ENCODE measurements at regions not wholly inside any gene's neighbourhood (a gene's known extent, or its start where the extent isn't known, plus 50 kb on each side); places are given as distances from the start of the nearest gene placed in this dataset.

- POLR2A ChIA-PET = no interaction called here
- no peak overlapping the region for H3K9ac ChIP-seq (ENCODE audit: low read length)
- CTCF ChIA-PET = no interaction called here
- intact Hi-C loops (cut with micrococcal nuclease) = no loop called here
- no TSS peak for BruUV-seq (replicated peaks)
- ATAC-seq (no peak), DNase-seq (ENCODE audit: low read depth, low spot score) (no peak)
- no peaks in the 10 kb centered on the region for H3K4me1 ChIP-seq (ENCODE audit: control insufficient read depth in 1 of 2, insufficient read depth in 2 of 2, low read length in 2 of 2)
- H3K9me3 ChIP-seq (ENCODE audit: control insufficient read depth in 1 of 2, insufficient read depth in 1 of 2, low read depth in 1 of 2, low read length in 2 of 2) = no peaks in the 10 kb centered on the region
- no peak for TF ChIP-seq ATF3 (IDR thresholded peaks at IDR 0.05)
- no peak for TF ChIP-seq TCF7L2 (IDR thresholded peaks at IDR 0.05; ENCODE audit: borderline replicate concordance, extremely low read depth, insufficient read depth, insufficient read length)
- no peak for TF ChIP-seq YY1 (IDR thresholded peaks at IDR 0.05; ENCODE audit: extremely low read depth, insufficient replicate concordance, low read depth, low read length)
- no peak for TF ChIP-seq POLR2A (IDR thresholded peaks at IDR 0.05; ENCODE audit: borderline replicate concordance, extremely low read depth, insufficient read depth, insufficient read length)
- no peak for TF ChIP-seq ELF1 (IDR thresholded peaks at IDR 0.05; ENCODE audit: borderline replicate concordance, low read depth)
- TF ChIP-seq REST (IDR thresholded peaks at IDR 0.05; ENCODE audit: low read depth) = no peak
- TF ChIP-seq, protein P1, sequence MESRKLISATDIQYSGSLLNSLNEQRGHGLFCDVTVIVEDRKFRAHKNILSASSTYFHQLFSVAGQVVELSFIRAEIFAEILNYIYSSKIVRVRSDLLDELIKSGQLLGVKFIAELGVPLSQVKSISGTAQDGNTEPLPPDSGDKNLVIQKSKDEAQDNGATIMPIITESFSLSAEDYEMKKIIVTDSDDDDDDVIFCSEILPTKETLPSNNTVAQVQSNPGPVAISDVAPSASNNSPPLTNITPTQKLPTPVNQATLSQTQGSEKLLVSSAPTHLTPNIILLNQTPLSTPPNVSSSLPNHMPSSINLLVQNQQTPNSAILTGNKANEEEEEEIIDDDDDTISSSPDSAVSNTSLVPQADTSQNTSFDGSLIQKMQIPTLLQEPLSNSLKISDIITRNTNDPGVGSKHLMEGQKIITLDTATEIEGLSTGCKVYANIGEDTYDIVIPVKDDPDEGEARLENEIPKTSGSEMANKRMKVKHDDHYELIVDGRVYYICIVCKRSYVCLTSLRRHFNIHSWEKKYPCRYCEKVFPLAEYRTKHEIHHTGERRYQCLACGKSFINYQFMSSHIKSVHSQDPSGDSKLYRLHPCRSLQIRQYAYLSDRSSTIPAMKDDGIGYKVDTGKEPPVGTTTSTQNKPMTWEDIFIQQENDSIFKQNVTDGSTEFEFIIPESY (IDR thresholded peaks at IDR 0.05; ENCODE audit: extremely low read depth, insufficient replicate concordance, low read length) = no peak
- TF ChIP-seq POLR2AphosphoS5 (IDR thresholded peaks at IDR 0.05; ENCODE audit: low read depth, low read length) = no peak
- TF ChIP-seq ZNF274 (IDR thresholded peaks at IDR 0.05; ENCODE audit: low read depth, low read length) = no peak
- no peak for TF ChIP-seq EGR1 (IDR thresholded peaks at IDR 0.05; ENCODE audit: low read depth)
- TF ChIP-seq EZH2 (IDR thresholded peaks at IDR 0.05) = no peak
- TF ChIP-seq SP1 (IDR thresholded peaks at IDR 0.05; ENCODE audit: low read depth) = no peak
- TF ChIP-seq FOSL1 (IDR thresholded peaks at IDR 0.05; ENCODE audit: low read depth) = no peak
- no peaks in the 10 kb centered on the region for H3K36me3 ChIP-seq (ENCODE audit: control insufficient read depth in 1 of 2, insufficient read depth in 2 of 2, low read length in 2 of 2)
- no peak overlapping the region for H3K4me2 ChIP-seq (ENCODE audit: low read length)
- H3K4me3 ChIP-seq (replicated peaks in 1 of 2; ENCODE audit: low read depth in 1 of 2, low read length in 2 of 2) = no peak overlapping the region
- no peaks in the 10 kb centered on the region for H3K27me3 ChIP-seq (ENCODE audit: insufficient read depth, low read length)
- H2AFZ ChIP-seq (ENCODE audit: low read depth, low read length, poor library complexity, severe bottlenecking) = no peak overlapping the region
- H3K27ac ChIP-seq (ENCODE audit: low read depth, low read length) = no peak overlapping the region
- H3K9me2 ChIP-seq (ENCODE audit: insufficient read depth) = no peaks in the 10 kb centered on the region
- RAD21 ChIA-PET (ENCODE audit: low non-redundant PET in 1 of 2, low total read pairs in 2 of 2, uncharacterized antibody in 2 of 2, unreplicated experiment in 2 of 2) = interaction anchor here in 1 of 2 experiments (1.2 kb wide), 1 partner anchor 141 kb away, joined by 4 read pairs; no protein-coding TSS in a partner anchor
- H3K79me2 ChIP-seq (ENCODE audit: insufficient read depth, low read length) = no peaks in the 10 kb centered on the region
- no peaks in the 10 kb centered on the region for H4K20me1 ChIP-seq (ENCODE audit: insufficient read depth)
Measured at GRCh38 chr6:43938178-43939105, 168.4 kb downstream of the VEGFA start.

Measured in HCT116 (cell line).